Tibial artery (tissue), 4 donors: ENCODE measurements at regions not wholly inside any gene's neighbourhood (a gene's known extent, or its start where the extent isn't known, plus 50 kb on each side); places are given as distances from the start of the nearest gene placed in this dataset.
"Not testable (repeated sequence)": the region's sequence is repeated elsewhere in the genome, so short reads cannot be mapped to it uniquely, and the experiment has no call there.

Source experiments
- DNase-seq, 2 donors: peaks; one replicate each; pipeline ENCODE4 v3.0.0-alpha.2; 2019
- H3K27ac ChIP-seq, 2 donors: fragments of 200-600 bp; sonication (generic) in 1 of 2; 1 replicate in 1 of 2; 2 replicates in 1 of 2; pipeline ENCODE4 v1.5.1; 2018 to 2019; ENCODE audit warnings: mild to moderate bottlenecking in 1 of 2
- H3K27me3 ChIP-seq, 2 donors: fragments of 200-600 bp; sonication (generic) in 1 of 2; one replicate each; pipeline versions ENCODE4 v1.5.1 to v1.6.0; 2016 to 2019
- H3K36me3 ChIP-seq, 3 donors: fragments of 200-600 bp; sonication (generic) in 2 of 3; one replicate each; pipeline ENCODE4 v1.5.1; 2016 to 2019; ENCODE audit warnings: mild to moderate bottlenecking in 2 of 3
- H3K4me1 ChIP-seq, 4 donors: fragments of 200-600 bp; sonication (generic) in 2 of 4; 1 replicate in 3 of 4; 2 replicates in 1 of 4; pipeline ENCODE4 v1.5.1; 2016 to 2019
- H3K4me3 ChIP-seq, 2 donors: fragments of 200-600 bp; sonication (generic) in 1 of 2; 1 replicate in 1 of 2; 2 replicates in 1 of 2; pipeline ENCODE4 v1.5.1; 2018 to 2019; ENCODE audit warnings: mild to moderate bottlenecking in 2 of 2
- H3K9me3 ChIP-seq, 3 donors: fragments of 200-600 bp; sonication (generic) in 1 of 3; one replicate each; pipeline ENCODE4 v1.5.1; 2016 to 2019
- intact Hi-C: fragments of 100-400 bp; cut with DNase I; formaldehyde crosslinking; loops from one replicate; pipeline ENCODE4 v1.15.0; 2023; ENCODE audit warnings: low total_unique reads
- TF ChIP-seq, protein P1 (sequence below), 2 experiments: fragments of 200-600 bp in 1 of 2; fragments of 450-650 bp in 1 of 2; IDR thresholded peaks; one replicate each; pipeline ENCODE4 v1.5.1; 2017 to 2019; ENCODE audit warnings: antibody characterized with exemption in 2 of 2, mild to moderate bottlenecking in 1 of 2, moderate library complexity in 1 of 2

DNA sequence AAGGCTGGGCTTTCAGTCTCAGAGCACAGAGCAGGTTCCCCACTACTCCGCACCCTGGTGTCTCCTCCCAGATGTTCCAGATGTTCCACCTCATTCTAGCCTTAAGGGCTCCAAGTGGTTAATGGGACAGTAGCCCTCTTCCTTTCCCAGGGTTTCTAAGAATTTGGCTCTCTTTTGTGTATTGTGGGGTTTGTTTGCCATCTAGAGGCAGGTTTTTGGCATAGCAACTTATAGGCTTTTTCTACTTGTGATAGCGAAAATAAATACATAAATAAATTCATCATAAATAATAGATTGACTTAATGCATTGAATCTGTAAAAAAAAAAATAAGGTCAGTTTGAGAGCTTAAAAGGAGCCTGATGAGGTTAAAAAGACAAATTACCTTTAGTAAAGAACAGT lies 86.1 kb upstream of the XKR3 start:
- H3K9me3 ChIP-seq, H3K4me1 ChIP-seq, H3K36me3 ChIP-seq, intact Hi-C loops, H3K27me3 ChIP-seq, H3K4me3 ChIP-seq, DNase-seq, H3K27ac ChIP-seq: not testable (repeated sequence)

DNA sequence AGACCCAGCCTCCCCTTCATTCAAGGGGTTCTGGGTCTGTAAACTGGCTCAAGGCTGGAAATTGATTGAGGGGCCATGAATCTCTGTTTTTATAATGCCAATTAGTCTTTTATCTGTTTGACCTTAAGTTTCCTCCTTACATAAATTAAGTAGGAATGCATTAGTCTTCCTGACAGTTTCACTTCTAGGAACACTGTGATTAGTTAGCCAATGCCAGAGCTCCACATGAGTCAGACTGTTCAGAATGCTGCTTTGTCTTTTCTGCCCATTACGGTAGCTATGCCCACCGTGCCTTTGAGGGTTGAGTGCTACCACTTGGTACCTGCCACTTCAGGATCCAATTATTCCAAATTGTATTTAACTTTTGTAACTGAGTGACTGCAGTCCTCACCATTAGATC lies 76.8 kb upstream of the XKR3 start:
- H3K4me3 ChIP-seq, DNase-seq, H3K9me3 ChIP-seq, H3K36me3 ChIP-seq, H3K4me1 ChIP-seq, H3K27me3 ChIP-seq, H3K27ac ChIP-seq, intact Hi-C loops: not testable (repeated sequence)

GRCh38 chr22:16901579-16901978 lies 76.4 kb upstream of the XKR3 start:
- H3K36me3 ChIP-seq, H3K4me1 ChIP-seq, H3K27me3 ChIP-seq, H3K9me3 ChIP-seq, intact Hi-C loops, DNase-seq, H3K4me3 ChIP-seq, H3K27ac ChIP-seq: not testable (repeated sequence)

- H3K27ac ChIP-seq, H3K9me3 ChIP-seq, H3K4me3 ChIP-seq, H3K36me3 ChIP-seq, intact Hi-C loops, H3K4me1 ChIP-seq, H3K27me3 ChIP-seq, DNase-seq: not testable (repeated sequence)
Observed at GRCh38 chr22:16899358-16899757, 74.1 kb upstream of the XKR3 start.

GRCh38 chr22:16897365-16897764 lies 72.2 kb upstream of the XKR3 start:
- H3K4me3 ChIP-seq, H3K36me3 ChIP-seq, H3K27ac ChIP-seq, H3K4me1 ChIP-seq, H3K27me3 ChIP-seq, DNase-seq, H3K9me3 ChIP-seq, intact Hi-C loops: not testable (repeated sequence)

GRCh38 chr22:16891892-16892291 lies 66.7 kb upstream of the XKR3 start:
- H3K27ac ChIP-seq, H3K4me1 ChIP-seq, DNase-seq, intact Hi-C loops, H3K27me3 ChIP-seq, H3K9me3 ChIP-seq, H3K4me3 ChIP-seq, H3K36me3 ChIP-seq: not testable (repeated sequence)
- TF ChIP-seq, protein P1, sequence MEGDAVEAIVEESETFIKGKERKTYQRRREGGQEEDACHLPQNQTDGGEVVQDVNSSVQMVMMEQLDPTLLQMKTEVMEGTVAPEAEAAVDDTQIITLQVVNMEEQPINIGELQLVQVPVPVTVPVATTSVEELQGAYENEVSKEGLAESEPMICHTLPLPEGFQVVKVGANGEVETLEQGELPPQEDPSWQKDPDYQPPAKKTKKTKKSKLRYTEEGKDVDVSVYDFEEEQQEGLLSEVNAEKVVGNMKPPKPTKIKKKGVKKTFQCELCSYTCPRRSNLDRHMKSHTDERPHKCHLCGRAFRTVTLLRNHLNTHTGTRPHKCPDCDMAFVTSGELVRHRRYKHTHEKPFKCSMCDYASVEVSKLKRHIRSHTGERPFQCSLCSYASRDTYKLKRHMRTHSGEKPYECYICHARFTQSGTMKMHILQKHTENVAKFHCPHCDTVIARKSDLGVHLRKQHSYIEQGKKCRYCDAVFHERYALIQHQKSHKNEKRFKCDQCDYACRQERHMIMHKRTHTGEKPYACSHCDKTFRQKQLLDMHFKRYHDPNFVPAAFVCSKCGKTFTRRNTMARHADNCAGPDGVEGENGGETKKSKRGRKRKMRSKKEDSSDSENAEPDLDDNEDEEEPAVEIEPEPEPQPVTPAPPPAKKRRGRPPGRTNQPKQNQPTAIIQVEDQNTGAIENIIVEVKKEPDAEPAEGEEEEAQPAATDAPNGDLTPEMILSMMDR (IDR thresholded peaks at IDR 0.05) = peak; percentile 35 to 47

DNA sequence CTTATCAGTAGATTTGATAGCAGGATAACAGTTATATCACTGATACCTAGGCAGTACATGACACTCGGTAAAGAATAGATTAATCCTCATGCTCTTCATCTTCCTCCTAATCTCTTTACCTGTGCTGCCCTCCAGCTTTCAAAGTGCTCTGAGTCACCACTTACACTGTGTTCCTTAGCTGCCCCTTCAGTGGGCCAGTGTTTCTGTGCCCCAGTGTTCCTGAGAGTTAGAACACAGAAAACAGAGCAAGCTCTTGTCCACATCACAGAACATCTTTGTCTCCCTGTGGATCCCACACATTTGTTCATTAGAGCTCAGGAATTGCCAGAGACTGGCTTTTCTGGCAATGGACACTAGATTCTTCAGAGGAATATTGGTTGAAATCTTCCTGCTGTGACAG lies 51.1 kb upstream of the XKR3 start:
- H3K9me3 ChIP-seq, H3K4me1 ChIP-seq, H3K27ac ChIP-seq, H3K27me3 ChIP-seq, H3K4me3 ChIP-seq, intact Hi-C loops, DNase-seq, H3K36me3 ChIP-seq: not testable (repeated sequence)
